ENCODE measurements at regions not wholly inside any gene's neighbourhood (a gene's known extent, or its start where the extent isn't known, plus 50 kb on each side); places are given as distances from the start of the nearest gene placed in this dataset.
"Not testable (repeated sequence)": the region's sequence is repeated elsewhere in the genome, so short reads cannot be mapped to it uniquely, and the experiment has no call there.

GRCh38 chr10:53440601-53441000, 668.0 kb upstream of the MBL2 start:
- no TSS peak for BruUV-seq (replicated peaks)
- no peaks in the 10 kb centered on the region for H3K9me2 ChIP-seq (ENCODE audit: insufficient read depth)
- H3K27me3 ChIP-seq (ENCODE audit: insufficient read depth, low read depth): no peaks in the 10 kb centered on the region
- H3K27ac ChIP-seq: no peak overlapping the region
- no peak overlapping the region for H3K4me2 ChIP-seq
- intact Hi-C loops (cut with micrococcal nuclease; ENCODE audit: unreplicated experiment): no loop called here
- ChIA-PET POLR2A (ENCODE audit: unreplicated experiment) (no interaction called here), CTCF (no interaction called here)
- no peak overlapping the region for H2AFZ ChIP-seq
- no peaks in the 10 kb centered on the region for H3K36me3 ChIP-seq (ENCODE audit: low read depth)
- DNase-seq: no peak
- H3F3A ChIP-seq (ENCODE audit: insufficient read depth, low read depth): no peaks in the 10 kb centered on the region
- TF ChIP-seq, protein P1, sequence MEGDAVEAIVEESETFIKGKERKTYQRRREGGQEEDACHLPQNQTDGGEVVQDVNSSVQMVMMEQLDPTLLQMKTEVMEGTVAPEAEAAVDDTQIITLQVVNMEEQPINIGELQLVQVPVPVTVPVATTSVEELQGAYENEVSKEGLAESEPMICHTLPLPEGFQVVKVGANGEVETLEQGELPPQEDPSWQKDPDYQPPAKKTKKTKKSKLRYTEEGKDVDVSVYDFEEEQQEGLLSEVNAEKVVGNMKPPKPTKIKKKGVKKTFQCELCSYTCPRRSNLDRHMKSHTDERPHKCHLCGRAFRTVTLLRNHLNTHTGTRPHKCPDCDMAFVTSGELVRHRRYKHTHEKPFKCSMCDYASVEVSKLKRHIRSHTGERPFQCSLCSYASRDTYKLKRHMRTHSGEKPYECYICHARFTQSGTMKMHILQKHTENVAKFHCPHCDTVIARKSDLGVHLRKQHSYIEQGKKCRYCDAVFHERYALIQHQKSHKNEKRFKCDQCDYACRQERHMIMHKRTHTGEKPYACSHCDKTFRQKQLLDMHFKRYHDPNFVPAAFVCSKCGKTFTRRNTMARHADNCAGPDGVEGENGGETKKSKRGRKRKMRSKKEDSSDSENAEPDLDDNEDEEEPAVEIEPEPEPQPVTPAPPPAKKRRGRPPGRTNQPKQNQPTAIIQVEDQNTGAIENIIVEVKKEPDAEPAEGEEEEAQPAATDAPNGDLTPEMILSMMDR (conservative IDR thresholded peaks at IDR 0.05): no peak
- no peak for TF ChIP-seq EZH2 (IDR thresholded peaks at IDR 0.05; ENCODE audit: low read depth)
- H3K9me3 ChIP-seq (ENCODE audit: insufficient read depth, low read depth): no peaks in the 10 kb centered on the region
- no peak overlapping the region for H3K4me3 ChIP-seq
- no peaks in the 10 kb centered on the region for H3K79me2 ChIP-seq (ENCODE audit: low read depth)
- H4K20me1 ChIP-seq (ENCODE audit: insufficient read depth): no peaks in the 10 kb centered on the region
- H3K4me1 ChIP-seq (replicated peaks; ENCODE audit: insufficient read depth): no peaks in the 10 kb centered on the region

DNA sequence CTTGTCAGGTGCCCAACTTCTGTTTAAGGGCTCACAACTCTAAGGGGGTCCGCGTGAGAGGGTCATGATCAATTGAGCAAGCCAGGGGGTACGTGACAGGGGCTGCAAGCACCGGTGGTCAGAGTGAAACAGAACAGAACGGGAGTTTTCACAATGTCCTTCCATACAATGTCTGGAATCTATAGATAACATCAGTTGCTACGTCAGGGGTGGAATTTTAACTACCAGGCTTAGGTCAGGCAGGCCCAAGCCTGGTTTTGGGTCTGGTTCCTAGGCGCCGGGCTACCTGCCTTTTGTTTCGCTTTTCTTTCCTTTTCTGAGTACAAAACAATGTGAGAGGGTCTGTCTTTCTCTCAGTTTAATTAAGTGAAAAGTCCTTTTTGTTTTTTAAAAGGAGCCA, 666.5 kb upstream of the MBL2 start:
- H3K79me2 ChIP-seq (ENCODE audit: low read depth); H3K4me3 ChIP-seq; CTCF ChIA-PET; DNase-seq; BruUV-seq (replicated peaks); H2AFZ ChIP-seq; H3K9me2 ChIP-seq (ENCODE audit: insufficient read depth); H3K27me3 ChIP-seq (ENCODE audit: insufficient read depth, low read depth); H3K4me1 ChIP-seq (replicated peaks; ENCODE audit: insufficient read depth); H4K20me1 ChIP-seq (ENCODE audit: insufficient read depth); H3K4me2 ChIP-seq; POLR2A ChIA-PET (ENCODE audit: unreplicated experiment); H3K9me3 ChIP-seq (ENCODE audit: insufficient read depth, low read depth); H3K27ac ChIP-seq; intact Hi-C loops (cut with micrococcal nuclease; ENCODE audit: unreplicated experiment); H3K36me3 ChIP-seq (ENCODE audit: low read depth); H3F3A ChIP-seq (ENCODE audit: insufficient read depth, low read depth): not testable (repeated sequence)

- no peaks in the 10 kb centered on the region for H3K4me1 ChIP-seq (replicated peaks; ENCODE audit: insufficient read depth)
- ChIA-PET POLR2A (ENCODE audit: unreplicated experiment) (no interaction called here), CTCF (no interaction called here)
- no peaks in the 10 kb centered on the region for H3F3A ChIP-seq (ENCODE audit: insufficient read depth, low read depth)
- no peak overlapping the region for H3K27ac ChIP-seq
- BruUV-seq (replicated peaks): no TSS peak
- no peaks in the 10 kb centered on the region for H3K79me2 ChIP-seq (ENCODE audit: low read depth)
- no peaks in the 10 kb centered on the region for H3K36me3 ChIP-seq (ENCODE audit: low read depth)
- H3K9me2 ChIP-seq (ENCODE audit: insufficient read depth): no peaks in the 10 kb centered on the region
- no peak for DNase-seq
- H4K20me1 ChIP-seq (ENCODE audit: insufficient read depth): no peaks in the 10 kb centered on the region; the same call in 1 of the 2 replicates
- no peak overlapping the region for H2AFZ ChIP-seq
- no peak overlapping the region for H3K4me3 ChIP-seq
- H3K4me2 ChIP-seq: no peak overlapping the region
- H3K27me3 ChIP-seq (ENCODE audit: insufficient read depth, low read depth): no peaks in the 10 kb centered on the region
- TF ChIP-seq EZH2 (IDR thresholded peaks at IDR 0.05; ENCODE audit: low read depth): no peak
- TF ChIP-seq, protein P1 (conservative IDR thresholded peaks at IDR 0.05): no peak
- no peaks in the 10 kb centered on the region for H3K9me3 ChIP-seq (ENCODE audit: insufficient read depth, low read depth)
- intact Hi-C loops (cut with micrococcal nuclease; ENCODE audit: unreplicated experiment): no loop called here
Observed at GRCh38 chr10:53434413-53434812, 661.8 kb upstream of the MBL2 start.

DNA sequence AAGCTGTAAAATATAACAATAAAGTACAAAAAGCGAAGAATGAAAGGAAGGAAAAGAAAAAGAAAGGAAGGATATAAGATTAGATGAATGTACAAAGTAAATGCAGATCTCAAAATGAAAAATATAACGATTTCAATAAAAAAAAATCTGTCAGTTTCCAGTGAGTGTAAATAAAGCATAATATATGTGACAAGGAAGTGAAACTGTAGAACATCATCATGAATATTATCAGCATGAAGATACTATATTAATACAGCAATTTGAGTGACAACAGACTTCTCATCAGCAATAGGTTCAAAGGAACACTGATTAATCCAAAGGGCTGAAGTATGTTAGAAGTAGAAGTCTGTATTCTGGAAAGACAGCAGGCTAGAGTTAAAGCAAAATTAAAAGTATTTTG, 659.5 kb upstream of the MBL2 start:
- POLR2A ChIA-PET (ENCODE audit: unreplicated experiment): no interaction called here
- Histone ChIP-seq H3K9me2 (ENCODE audit: insufficient read depth) (no peaks in the 10 kb centered on the region), H3K27me3 (ENCODE audit: insufficient read depth, low read depth) (no peaks in the 10 kb centered on the region)

More for the DNA sequence above, 659.5 kb upstream of the MBL2 start:
- H3K79me2 ChIP-seq (ENCODE audit: low read depth): no peaks in the 10 kb centered on the region
- no peak overlapping the region for H3K27ac ChIP-seq
- CTCF ChIA-PET: no interaction called here
- H3K9me3 ChIP-seq (ENCODE audit: insufficient read depth, low read depth): no peaks in the 10 kb centered on the region
- no peaks in the 10 kb centered on the region for H3K4me1 ChIP-seq (replicated peaks; ENCODE audit: insufficient read depth)
- intact Hi-C loops (cut with micrococcal nuclease; ENCODE audit: unreplicated experiment): no loop called here
- H2AFZ ChIP-seq: no peak overlapping the region
- no peaks in the 10 kb centered on the region; the same call in 1 of the 2 replicates for H4K20me1 ChIP-seq (ENCODE audit: insufficient read depth)
- no TSS peak for BruUV-seq (replicated peaks)
- no peak overlapping the region for H3K4me3 ChIP-seq
- no peaks in the 10 kb centered on the region for H3F3A ChIP-seq (ENCODE audit: insufficient read depth, low read depth)
- H3K4me2 ChIP-seq: no peak overlapping the region
- H3K36me3 ChIP-seq (ENCODE audit: low read depth): no peaks in the 10 kb centered on the region
- DNase-seq: no peak
- TF ChIP-seq, protein P1 (conservative IDR thresholded peaks at IDR 0.05): no peak
- TF ChIP-seq EZH2 (IDR thresholded peaks at IDR 0.05; ENCODE audit: low read depth): no peak
